ENCODE measurements at regions not wholly inside any gene's neighbourhood (a gene's known extent, or its start where the extent isn't known, plus 50 kb on each side); places are given as distances from the start of the nearest gene placed in this dataset.
"Not testable (repeated sequence)": the region's sequence is repeated elsewhere in the genome, so short reads cannot be mapped to it uniquely, and the experiment has no call there.

GRCh38 chr4:126372634-126373033 lies 1057.9 kb downstream of the FAT4 start:
- intact Hi-C loops (cut with DNase I): no loop called here
- no peak for DNase-seq

- DNase-seq: no peak
- intact Hi-C loops (cut with DNase I): no loop called here
These were observed 1060.8 kb downstream of the FAT4 start for GRCh38 chr4:126375462-126376054.

GRCh38 chr4:126385954-126386353 lies 1071.2 kb downstream of the FAT4 start:
- intact Hi-C loops (cut with DNase I): no loop called here
- DNase-seq: no peak

- DNase-seq: no peak
- intact Hi-C loops (cut with DNase I): no loop called here
These were observed 1071.8 kb downstream of the FAT4 start for GRCh38 chr4:126386512-126386911.

- no peak for DNase-seq
- intact Hi-C loops (cut with DNase I): no loop called here
These were observed 1080.9 kb downstream of the FAT4 start for GRCh38 chr4:126395664-126396063.

GRCh38 chr4:126396121-126396520 lies 1081.4 kb downstream of the FAT4 start:
- intact Hi-C loops (cut with DNase I): no loop called here
- no peak for DNase-seq

- DNase-seq: no peak
- intact Hi-C loops (cut with DNase I): no loop called here
These were observed 1081.9 kb downstream of the FAT4 start for GRCh38 chr4:126396703-126397102.

- DNase-seq: peak in 1 of 10 donors; percentile 24
- intact Hi-C loops (cut with DNase I): no loop called here
These were observed 1089.8 kb downstream of the FAT4 start for GRCh38 chr4:126404549-126404948.

GRCh38 chr4:126405369-126405982 lies 1090.7 kb downstream of the FAT4 start:
- DNase-seq: no peak
- intact Hi-C loops (cut with DNase I): no loop called here

- DNase-seq: no peak
- intact Hi-C loops (cut with DNase I): no loop called here
These were observed 1095.0 kb downstream of the FAT4 start for GRCh38 chr4:126409746-126410145.

GRCh38 chr4:126411047-126411446 lies 1096.3 kb downstream of the FAT4 start:
- no peak for DNase-seq
- intact Hi-C loops (cut with DNase I): no loop called here

- DNase-seq; intact Hi-C loops (cut with DNase I): not testable (repeated sequence)
These were observed 1097.6 kb downstream of the FAT4 start for GRCh38 chr4:126412310-126412709.

- DNase-seq: no peak
- intact Hi-C loops (cut with DNase I): no loop called here
These were observed 1100.0 kb downstream of the FAT4 start for GRCh38 chr4:126414741-126415140.

- intact Hi-C loops (cut with DNase I): no loop called here
- DNase-seq: no peak
These were observed 1104.5 kb downstream of the FAT4 start for GRCh38 chr4:126419266-126419665.

- intact Hi-C loops (cut with DNase I): no loop called here
- no peak for DNase-seq
These were observed 1113.1 kb downstream of the FAT4 start for GRCh38 chr4:126427853-126428252.

GRCh38 chr4:126431049-126431448 lies 1116.3 kb downstream of the FAT4 start:
- no peak for DNase-seq
- intact Hi-C loops (cut with DNase I): no loop called here

GRCh38 chr4:126435491-126435890 lies 1120.7 kb downstream of the FAT4 start:
- DNase-seq: no peak
- intact Hi-C loops (cut with DNase I): no loop called here

GRCh38 chr4:126440297-126440696 lies 1125.5 kb downstream of the FAT4 start:
- intact Hi-C loops (cut with DNase I): no loop called here
- no peak for DNase-seq

GRCh38 chr4:126441173-126442035 lies 1126.6 kb downstream of the FAT4 start:
- intact Hi-C loops (cut with DNase I): loop anchor here (1.0 kb wide), 1 partner anchor 41 kb away; no protein-coding TSS in a partner anchor

GRCh38 chr4:126445596-126445995 lies 1130.8 kb downstream of the FAT4 start:
- DNase-seq: no peak
- intact Hi-C loops (cut with DNase I): no loop called here

More at GRCh38 chr4:126441173-126442035, 1126.6 kb downstream of the FAT4 start:
- no peak for DNase-seq

GRCh38 chr4:126446917-126447316 lies 1132.2 kb downstream of the FAT4 start:
- DNase-seq: no peak
- intact Hi-C loops (cut with DNase I): no loop called here
